ENCODE measurements at regions not wholly inside any gene's neighbourhood (a gene's known extent, or its start where the extent isn't known, plus 50 kb on each side); places are given as distances from the start of the nearest gene placed in this dataset.

- peaks cover 0 to 21% of the 10 kb centered on the region in 2 donors for H3K36me3 Mint-ChIP-seq
These were observed 83.1 kb upstream of the ENPP6 start for GRCh38 chr4:184300816-184301215.

GRCh38 chr4:184298254-184298653, 80.6 kb upstream of the ENPP6 start:
- no peak overlapping the region for H3K4me3 Mint-ChIP-seq
- peak overlapping the region in 1 of 6 donors; percentile 80 for H3K27ac Mint-ChIP-seq
- no peaks in the 10 kb centered on the region for H3K4me1 Mint-ChIP-seq
- H3K9me3 Mint-ChIP-seq = peaks cover 0 to 6% (median 2%) of the 10 kb centered on the region in 7 donors
- ATAC-seq (ENCODE audit: low read depth in 2 of 2) (no peak), DNase-seq (no peak)
- H3K36me3 Mint-ChIP-seq = peaks cover 0 to 7% of the 10 kb centered on the region in 2 donors
- H3K27me3 Mint-ChIP-seq = no peaks in the 10 kb centered on the region

More at GRCh38 chr4:184300816-184301215, 83.1 kb upstream of the ENPP6 start:
- DNase-seq (no peak), ATAC-seq (ENCODE audit: low read depth in 2 of 2) (no peak)
- H3K27ac Mint-ChIP-seq = no peak overlapping the region
- H3K27me3 Mint-ChIP-seq = no peaks in the 10 kb centered on the region
- no peak overlapping the region for H3K4me3 Mint-ChIP-seq
- H3K9me3 Mint-ChIP-seq = peaks cover 5 to 21% (median 9%) of the 10 kb centered on the region in 7 donors
- H3K4me1 Mint-ChIP-seq = no peaks in the 10 kb centered on the region

GRCh38 chr4:184295206-184295605, 77.5 kb upstream of the ENPP6 start:
- Mint-ChIP-seq H3K4me1 (no peaks in the 10 kb centered on the region), H3K27me3 (no peaks in the 10 kb centered on the region), H3K9me3 (no peaks in the 10 kb centered on the region), H3K36me3 (no peaks in the 10 kb centered on the region), H3K4me3 (no peak overlapping the region), H3K27ac (peak overlapping the region in 2 of 6 donors; percentile 16 to 42)
- DNase-seq (no peak), ATAC-seq (ENCODE audit: low read depth in 2 of 2) (no peak)

- no peaks in the 10 kb centered on the region for H3K4me1 Mint-ChIP-seq
- H3K27ac Mint-ChIP-seq = peak overlapping the region in 1 of 6 donors; percentile 64
- H3K36me3 Mint-ChIP-seq = no peaks in the 10 kb centered on the region
- DNase-seq = no peak
- H3K27me3 Mint-ChIP-seq = no peaks in the 10 kb centered on the region
- no peak for ATAC-seq (ENCODE audit: low read depth in 2 of 2)
- H3K9me3 Mint-ChIP-seq = no peaks in the 10 kb centered on the region
- peak overlapping the region in 1 of 8 donors; percentile 6 for H3K4me3 Mint-ChIP-seq
These were observed 77.0 kb upstream of the ENPP6 start for GRCh38 chr4:184294606-184295133.

GRCh38 chr4:184293552-184293951, 75.9 kb upstream of the ENPP6 start:
- peak; percentile 68 to 84 for ATAC-seq (ENCODE audit: low read depth in 2 of 2)

GRCh38 chr4:184292877-184293276, 75.2 kb upstream of the ENPP6 start:
- no peak overlapping the region for H3K27ac Mint-ChIP-seq
- no peak for ATAC-seq (ENCODE audit: low read depth in 2 of 2)
- H3K4me1 Mint-ChIP-seq = peaks cover 7 to 16% (median 16%) of the 10 kb centered on the region in 3 donors
- DNase-seq = no peak
- H3K4me3 Mint-ChIP-seq = no peak overlapping the region
- no peaks in the 10 kb centered on the region for H3K36me3 Mint-ChIP-seq
- no peaks in the 10 kb centered on the region for H3K27me3 Mint-ChIP-seq
- H3K9me3 Mint-ChIP-seq = no peaks in the 10 kb centered on the region

More at GRCh38 chr4:184293552-184293951, 75.9 kb upstream of the ENPP6 start:
- no peak overlapping the region for H3K27ac Mint-ChIP-seq
- no peak for DNase-seq
- peaks cover 2 to 10% (median 9%) of the 10 kb centered on the region in 3 donors for H3K4me1 Mint-ChIP-seq
- no peaks in the 10 kb centered on the region for H3K36me3 Mint-ChIP-seq
- no peak overlapping the region for H3K4me3 Mint-ChIP-seq
- H3K27me3 Mint-ChIP-seq = no peaks in the 10 kb centered on the region
- H3K9me3 Mint-ChIP-seq = no peaks in the 10 kb centered on the region

GRCh38 chr4:184292465-184292867, 74.8 kb upstream of the ENPP6 start:
- no peak overlapping the region for H3K27ac Mint-ChIP-seq
- H3K4me3 Mint-ChIP-seq = no peak overlapping the region
- DNase-seq (no peak), ATAC-seq (ENCODE audit: low read depth in 2 of 2) (no peak)
- H3K9me3 Mint-ChIP-seq = no peaks in the 10 kb centered on the region
- H3K4me1 Mint-ChIP-seq = peaks cover 11 to 20% (median 20%) of the 10 kb centered on the region in 3 donors
- no peaks in the 10 kb centered on the region for H3K36me3 Mint-ChIP-seq
- no peaks in the 10 kb centered on the region for H3K27me3 Mint-ChIP-seq

- DNase-seq (no peak), ATAC-seq (ENCODE audit: low read depth in 2 of 2) (no peak)
- H3K9me3 Mint-ChIP-seq = no peaks in the 10 kb centered on the region
- H3K27me3 Mint-ChIP-seq = no peaks in the 10 kb centered on the region
- peaks cover 17 to 29% (median 27%) of the 10 kb centered on the region in 3 donors for H3K4me1 Mint-ChIP-seq
- H3K36me3 Mint-ChIP-seq = no peaks in the 10 kb centered on the region
- H3K27ac Mint-ChIP-seq = peak overlapping the region in 4 of 6 donors; percentile 10 to 92 (median 75)
- peak overlapping the region in 3 of 8 donors; percentile 21 to 90 (median 47) for H3K4me3 Mint-ChIP-seq
These were observed 71.5 kb upstream of the ENPP6 start for GRCh38 chr4:184289179-184289535.

- Mint-ChIP-seq H3K27ac (peak overlapping the region; percentile 10 to 95 (median 80)), H3K27me3 (no peaks in the 10 kb centered on the region), H3K36me3 (no peaks in the 10 kb centered on the region), H3K9me3 (no peaks in the 10 kb centered on the region), H3K4me1 (peaks cover 17 to 34% (median 30%) of the 10 kb centered on the region in 3 donors), H3K4me3 (peak overlapping the region; percentile 4 to 90 (median 72))
- ATAC-seq (ENCODE audit: low read depth in 2 of 2) = peak; percentile 77 to 82
- peak; percentile 21 for DNase-seq
These were observed 70.9 kb upstream of the ENPP6 start for GRCh38 chr4:184288451-184289178.

- H3K27ac Mint-ChIP-seq = peak overlapping the region in 3 of 6 donors; percentile 10 to 95 (median 20)
- H3K27me3 Mint-ChIP-seq = no peaks in the 10 kb centered on the region
- no peaks in the 10 kb centered on the region for H3K9me3 Mint-ChIP-seq
- ATAC-seq (ENCODE audit: low read depth in 2 of 2) (peak in 1 of 2 donors; percentile 11), DNase-seq (no peak)
- peak overlapping the region in 7 of 8 donors; percentile 9 to 90 (median 76) for H3K4me3 Mint-ChIP-seq
- no peaks in the 10 kb centered on the region for H3K36me3 Mint-ChIP-seq
- peaks cover 22 to 42% (median 38%) of the 10 kb centered on the region in 3 donors for H3K4me1 Mint-ChIP-seq
These were observed 70.1 kb upstream of the ENPP6 start for GRCh38 chr4:184287697-184288255.

GRCh38 chr4:184286358-184286757, 68.7 kb upstream of the ENPP6 start:
- H3K27ac Mint-ChIP-seq = no peak overlapping the region
- H3K9me3 Mint-ChIP-seq = no peaks in the 10 kb centered on the region
- H3K4me1 Mint-ChIP-seq = peaks cover 34 to 57% (median 52%) of the 10 kb centered on the region in 3 donors
- H3K27me3 Mint-ChIP-seq = no peaks in the 10 kb centered on the region
- H3K4me3 Mint-ChIP-seq = no peak overlapping the region
- DNase-seq = no peak
- no peak for ATAC-seq (ENCODE audit: low read depth in 2 of 2)
- no peaks in the 10 kb centered on the region for H3K36me3 Mint-ChIP-seq

- no peaks in the 10 kb centered on the region for H3K9me3 Mint-ChIP-seq
- H3K27me3 Mint-ChIP-seq = no peaks in the 10 kb centered on the region
- peaks cover 45 to 73% (median 64%) of the 10 kb centered on the region in 3 donors for H3K4me1 Mint-ChIP-seq
- H3K27ac Mint-ChIP-seq = peak overlapping the region in 2 of 6 donors; percentile 29 to 85
- H3K36me3 Mint-ChIP-seq = no peaks in the 10 kb centered on the region
- DNase-seq (no peak), ATAC-seq (ENCODE audit: low read depth in 2 of 2) (no peak)
- H3K4me3 Mint-ChIP-seq = no peak overlapping the region
These were observed 67.1 kb upstream of the ENPP6 start for GRCh38 chr4:184284742-184285141.

GRCh38 chr4:184284336-184284690, 66.6 kb upstream of the ENPP6 start:
- no peaks in the 10 kb centered on the region for H3K36me3 Mint-ChIP-seq
- H3K4me1 Mint-ChIP-seq = peaks cover 48 to 72% (median 62%) of the 10 kb centered on the region in 3 donors
- ATAC-seq (ENCODE audit: low read depth in 2 of 2) = no peak
- H3K9me3 Mint-ChIP-seq = no peaks in the 10 kb centered on the region
- no peaks in the 10 kb centered on the region for H3K27me3 Mint-ChIP-seq
- H3K27ac Mint-ChIP-seq = peak overlapping the region in 2 of 6 donors; percentile 22 to 85
- DNase-seq = no peak
- peak overlapping the region in 2 of 8 donors; percentile 3 to 16 for H3K4me3 Mint-ChIP-seq
